ENCODE measurements at regions not wholly inside any gene's neighbourhood (a gene's known extent, or its start where the extent isn't known, plus 50 kb on each side); places are given as distances from the start of the nearest gene placed in this dataset.

DNA sequence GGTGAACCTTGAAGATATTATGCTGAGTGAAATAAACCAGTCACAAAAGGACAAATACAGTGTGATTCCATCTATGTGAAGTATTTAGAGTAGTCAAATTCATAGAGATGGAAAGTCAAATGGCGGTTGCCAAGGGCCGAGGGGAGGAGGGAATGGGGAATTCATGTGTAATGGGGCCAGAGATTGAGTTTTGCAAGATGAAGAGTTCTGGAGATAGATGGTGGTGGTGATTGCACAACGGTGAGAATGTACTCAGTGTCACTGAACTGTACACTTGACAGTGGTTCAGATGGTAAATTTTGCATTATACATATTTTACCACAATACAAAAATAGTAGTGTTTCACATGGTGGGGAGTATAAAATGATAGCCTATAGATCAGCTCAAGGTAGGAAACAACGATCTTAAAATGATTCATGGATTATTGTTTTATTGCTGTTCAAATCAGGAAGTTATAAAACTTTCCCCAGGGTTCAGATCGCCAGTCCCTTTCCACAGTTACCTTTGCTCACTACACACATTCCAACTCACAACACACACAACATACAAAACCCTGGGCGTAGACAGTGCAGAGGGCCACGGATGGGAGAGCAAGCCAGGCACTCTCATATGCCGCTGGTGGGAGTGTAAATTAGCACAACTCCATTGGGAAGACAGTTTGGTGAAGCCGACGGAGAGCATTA is 219.9 kb downstream of the ZIC5 start:
- peaks cover 0 to 2% of the 10 kb centered on the region in 2 experiments; a peak in 2 of 5 replicates for H3K9me3 Mint-ChIP-seq
- H3K9ac ChIP-seq (ENCODE audit: extremely low read depth, insufficient read length, low read length), result no peak overlapping the region
- H4K20me1 ChIP-seq (ENCODE audit: control insufficient read depth, insufficient read depth, insufficient read length), result no peaks in the 10 kb centered on the region
- no CpG with 5 or more reads among the region's 10 CpGs for WGBS (ENCODE audit: extremely low coverage, insufficient read length, low lambda C conversion rate)
- no peak overlapping the region for H2BK20ac ChIP-seq (ENCODE audit: low read depth, low read length, poor library complexity, severe bottlenecking)
- no peak overlapping the region for H3K18ac ChIP-seq (ENCODE audit: insufficient read length, low read depth, low read length)
- H3K4me3 Mint-ChIP-seq, result no peak overlapping the region
- DNase-seq, result no peak
- no peak overlapping the region for H3K4ac ChIP-seq (ENCODE audit: low read depth, low read length)
- no peak overlapping the region for H3K4me2 ChIP-seq (ENCODE audit: insufficient read depth, insufficient read length, low read length)
- H3K23ac ChIP-seq (ENCODE audit: insufficient read length, low read depth, low read length), result no peak overlapping the region
- H3K4me1 Mint-ChIP-seq, result peaks cover 38 to 44% of the 10 kb centered on the region in 2 experiments
- H3K4me1 ChIP-seq (ENCODE audit: insufficient read depth, low read length), result peaks cover 4% of the 10 kb centered on the region
- peaks cover 6 to 23% (median 7%) of the 10 kb centered on the region in 3 experiments for H3K36me3 Mint-ChIP-seq (ENCODE audit: insufficient read depth in 1 of 3, low read depth in 3 of 3)
- no peaks in the 10 kb centered on the region for H3K79me1 ChIP-seq (ENCODE audit: insufficient read depth, low read depth, low read length, poor library complexity, severe bottlenecking)
- no peak overlapping the region for H2BK5ac ChIP-seq (ENCODE audit: insufficient read length, low read length)
- H2AFZ ChIP-seq (ENCODE audit: low read length), result no peak overlapping the region
- no peak overlapping the region for H2BK12ac ChIP-seq (ENCODE audit: insufficient read length, low read depth, low read length)
- no peak overlapping the region for H4K8ac ChIP-seq (replicated peaks; ENCODE audit: insufficient read length, low read depth, low read length)
- H3K27me3 ChIP-seq (ENCODE audit: insufficient read depth, low read length), result no peaks in the 10 kb centered on the region
- no peak overlapping the region for H3K27ac ChIP-seq (ENCODE audit: insufficient read length, low read depth, low read length)
- H3K56ac ChIP-seq (ENCODE audit: insufficient read length, low read depth, low read length), result no peak overlapping the region
- no peak overlapping the region for H2AK5ac ChIP-seq (ENCODE audit: insufficient read length, low read length)
- H3K79me2 ChIP-seq (ENCODE audit: insufficient read depth, low read length), result peaks cover 1% of the 10 kb centered on the region; the same call in 1 of the 2 replicates
- no peaks in the 10 kb centered on the region; the same call in 1 of the 2 replicates for H3K27me3 Mint-ChIP-seq (ENCODE audit: low read depth)
- no peak overlapping the region for H2BK120ac ChIP-seq (ENCODE audit: low read depth, low read length, poor library complexity, severe bottlenecking)
- peaks cover 3% of the 10 kb centered on the region for H3K23me2 ChIP-seq (ENCODE audit: insufficient read length, low read depth, low read length, poor library complexity, severe bottlenecking)
- TF ChIP-seq, protein P1, sequence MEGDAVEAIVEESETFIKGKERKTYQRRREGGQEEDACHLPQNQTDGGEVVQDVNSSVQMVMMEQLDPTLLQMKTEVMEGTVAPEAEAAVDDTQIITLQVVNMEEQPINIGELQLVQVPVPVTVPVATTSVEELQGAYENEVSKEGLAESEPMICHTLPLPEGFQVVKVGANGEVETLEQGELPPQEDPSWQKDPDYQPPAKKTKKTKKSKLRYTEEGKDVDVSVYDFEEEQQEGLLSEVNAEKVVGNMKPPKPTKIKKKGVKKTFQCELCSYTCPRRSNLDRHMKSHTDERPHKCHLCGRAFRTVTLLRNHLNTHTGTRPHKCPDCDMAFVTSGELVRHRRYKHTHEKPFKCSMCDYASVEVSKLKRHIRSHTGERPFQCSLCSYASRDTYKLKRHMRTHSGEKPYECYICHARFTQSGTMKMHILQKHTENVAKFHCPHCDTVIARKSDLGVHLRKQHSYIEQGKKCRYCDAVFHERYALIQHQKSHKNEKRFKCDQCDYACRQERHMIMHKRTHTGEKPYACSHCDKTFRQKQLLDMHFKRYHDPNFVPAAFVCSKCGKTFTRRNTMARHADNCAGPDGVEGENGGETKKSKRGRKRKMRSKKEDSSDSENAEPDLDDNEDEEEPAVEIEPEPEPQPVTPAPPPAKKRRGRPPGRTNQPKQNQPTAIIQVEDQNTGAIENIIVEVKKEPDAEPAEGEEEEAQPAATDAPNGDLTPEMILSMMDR (conservative IDR thresholded peaks at IDR 0.05), result no peak
- H3K14ac ChIP-seq (ENCODE audit: insufficient read depth, low read length), result no peak overlapping the region
- H4K5ac ChIP-seq (ENCODE audit: insufficient read length, low read depth, low read length), result no peak overlapping the region
- H3K27ac Mint-ChIP-seq, result peak overlapping the region; percentile 2 to 87 (median 6); a peak in 4 of 7 replicates
- H3T11ph ChIP-seq (ENCODE audit: low read length), result no peak overlapping the region
- no peak overlapping the region for H2BK15ac ChIP-seq (ENCODE audit: low read depth, low read length)
- no peak overlapping the region for H4K91ac ChIP-seq (ENCODE audit: insufficient read length, low read depth, low read length)
- H3K9me3 ChIP-seq (ENCODE audit: control insufficient read depth, low read depth, low read length), result no peaks in the 10 kb centered on the region

Data from H9 (cell line).